CD14-positive monocyte (primary cell): ENCODE measurements at regions not wholly inside any gene's neighbourhood (a gene's known extent, or its start where the extent isn't known, plus 50 kb on each side); places are given as distances from the start of the nearest gene placed in this dataset.

Experiments
- DNase-seq, 3 donors: peaks; one replicate each; pipeline ENCODE4 v3.0.0-alpha.2; 2011 to 2022
- H2AFZ ChIP-seq: 2 replicates; pipeline ENCODE4 v1.6.0; 2012; ENCODE audit warnings: mild to moderate bottlenecking, low read depth, low read length, inconsistent platforms; ENCODE audit not compliant: insufficient read depth, poor library complexity, severe bottlenecking
- H3K27ac ChIP-seq, 2 donors: 1 replicate in 1 of 2; 2 replicates in 1 of 2; pipeline ENCODE4 v1.5.1; 2012 to 2013; ENCODE audit warnings: low read length in 2 of 2, control low read depth in 1 of 2, inconsistent platforms in 1 of 2, low read depth in 1 of 2, mild to moderate bottlenecking in 1 of 2
- H3K27me3 ChIP-seq, 2 donors: one replicate each; pipeline versions ENCODE4 v1.6.0 to v1.6.1; 2011 to 2013; ENCODE audit warnings: low read length in 2 of 2; ENCODE audit not compliant: control insufficient read depth in 2 of 2, insufficient read depth in 2 of 2
- H3K36me3 ChIP-seq, 2 donors: replicated peaks in 1 of 2; 1 replicate in 1 of 2; 2 replicates in 1 of 2; pipeline versions ENCODE4 v1.5.1 to v1.6.1; 2012 to 2013; ENCODE audit warnings: low read length in 2 of 2, control low read depth in 1 of 2, inconsistent platforms in 1 of 2, mild to moderate bottlenecking in 1 of 2; ENCODE audit not compliant: insufficient read depth in 2 of 2, control insufficient read depth in 1 of 2
- H3K4me1 ChIP-seq, 2 donors: 1 replicate in 1 of 2; 2 replicates in 1 of 2; pipeline versions ENCODE4 v1.5.1 to v1.6.1; 2012 to 2013; ENCODE audit warnings: low read length in 2 of 2, control low read depth in 1 of 2, inconsistent platforms in 1 of 2, mild to moderate bottlenecking in 1 of 2, moderate library complexity in 1 of 2; ENCODE audit not compliant: insufficient read depth in 2 of 2, control insufficient read depth in 1 of 2
- H3K4me2 ChIP-seq: replicated peaks from 2 replicates; pipeline ENCODE3; 2012; ENCODE audit warnings: low read length, moderate library complexity, mild to moderate bottlenecking; ENCODE audit not compliant: poor library complexity, severe bottlenecking; ENCODE audit errors: extremely low read depth
- H3K4me3 ChIP-seq, 3 experiments: fragments of 200-600 bp in 1 of 3; sonication (generic) in 1 of 3; replicated peaks in 1 of 3; 1 replicate in 2 of 3; 2 replicates in 1 of 3; pipeline ENCODE4 v1.5.1; 2011 to 2013; ENCODE audit warnings: low read length in 3 of 3, mild to moderate bottlenecking in 3 of 3, control low read depth in 2 of 3, low read depth in 2 of 3, inconsistent platforms in 1 of 3, moderate library complexity in 1 of 3
- H3K79me2 ChIP-seq: 2 replicates; pipeline ENCODE4 v1.6.0; 2012; ENCODE audit warnings: mild to moderate bottlenecking, control low read depth, inconsistent platforms, low read length, moderate library complexity; ENCODE audit not compliant: insufficient read depth
- H3K9ac ChIP-seq: 2 replicates; pipeline ENCODE4 v1.6.0; 2017; ENCODE audit warnings: low read length, mild to moderate bottlenecking; ENCODE audit not compliant: insufficient read depth, poor library complexity, severe bottlenecking
- H3K9me3 ChIP-seq, 2 donors: replicated peaks in 1 of 2; 1 replicate in 1 of 2; 2 replicates in 1 of 2; pipeline versions ENCODE4 v1.5.1 to v1.6.1; 2012 to 2013; ENCODE audit warnings: low read length in 2 of 2, control low read depth in 1 of 2; ENCODE audit not compliant: control insufficient read depth in 1 of 2, insufficient read depth in 1 of 2
- H4K20me1 ChIP-seq: 2 replicates; pipeline ENCODE4 v1.6.0; 2012; ENCODE audit warnings: mild to moderate bottlenecking, low read length, control low read depth, moderate library complexity; ENCODE audit not compliant: insufficient read depth
- H3K27ac Mint-ChIP-seq, 7 donors: one replicate each; pipeline ENCODE4 v1.8.0; 2020; ENCODE audit warnings: mild to moderate bottlenecking in 7 of 7, mixed read lengths in 7 of 7, moderate library complexity in 6 of 7, inconsistent platforms in 2 of 7
- H3K27me3 Mint-ChIP-seq, 3 donors: one replicate each; pipeline ENCODE4 v1.8.0; 2021 to 2022; ENCODE audit warnings: low read depth in 3 of 3, mild to moderate bottlenecking in 3 of 3, mixed read lengths in 3 of 3, moderate library complexity in 3 of 3, inconsistent platforms in 1 of 3
- H3K36me3 Mint-ChIP-seq, 2 donors: one replicate each; pipeline ENCODE4 v1.8.0; 2020; ENCODE audit warnings: mixed read lengths in 2 of 2, inconsistent platforms in 1 of 2, mild to moderate bottlenecking in 1 of 2
- H3K4me1 Mint-ChIP-seq: one replicate; pipeline ENCODE4 v1.8.0; 2020; ENCODE audit warnings: mild to moderate bottlenecking, mixed read lengths
- H3K4me3 Mint-ChIP-seq, 2 donors: one replicate each; pipeline ENCODE4 v1.8.0; 2020; ENCODE audit warnings: mild to moderate bottlenecking in 2 of 2, mixed read lengths in 2 of 2, moderate library complexity in 1 of 2
- H3K9me3 Mint-ChIP-seq, 7 donors: one replicate each; pipeline ENCODE4 v1.8.0; 2020 to 2022; ENCODE audit warnings: mixed read lengths in 7 of 7, mild to moderate bottlenecking in 6 of 7, moderate library complexity in 6 of 7, inconsistent platforms in 2 of 7
- CTCF ChIP-seq: fragments of 200-600 bp; IDR thresholded peaks from one replicate; pipeline ENCODE4 v1.8.0; 2022; ENCODE audit warnings: antibody characterized with exemption, mild to moderate bottlenecking
- WGBS: methylation state at CpG from one replicate; pipeline ENCODE4 v1.1.5; 2013; ENCODE audit warnings: missing lambda C conversion rate; ENCODE audit not compliant: insufficient coverage; 5-methylcytosine and 5-hydroxymethylcytosine counted together
- intact Hi-C, 2 donors: fragments of 100-400 bp; cut with micrococcal nuclease; formaldehyde crosslinking; loops; one replicate each; pipeline versions ENCODE4 v1.15.0 to v1.15.1; 2023

GRCh38 chr3:43962043-43962442 is 271.3 kb downstream of the ABHD5 start:
- no peak for DNase-seq
- H3K79me2 ChIP-seq, result no peaks in the 10 kb centered on the region
- Mint-ChIP-seq H3K4me1 (no peaks in the 10 kb centered on the region), H3K9me3 (peaks cover 0 to 1% (median 0%) of the 10 kb centered on the region in 7 donors), H3K4me3 (no peak overlapping the region), H3K36me3 (no peaks in the 10 kb centered on the region), H3K27me3 (peaks cover 0 to 11% (median 10%) of the 10 kb centered on the region in 3 donors), H3K27ac (no peak overlapping the region)
- no peaks in the 10 kb centered on the region for H3K36me3 ChIP-seq
- no peaks in the 10 kb centered on the region for H3K9me3 ChIP-seq
- intact Hi-C loops, result no loop called here
- no peak overlapping the region for H3K4me3 ChIP-seq
- H3K27ac ChIP-seq, result no peak overlapping the region
- no peak overlapping the region for H3K4me2 ChIP-seq
- TF ChIP-seq CTCF, result no peak
- H4K20me1 ChIP-seq, result no peaks in the 10 kb centered on the region
- 100% methylated on average over 1 of the region's 2 CpGs for WGBS
- H3K4me1 ChIP-seq, result no peaks in the 10 kb centered on the region
- H3K27me3 ChIP-seq, result no peaks in the 10 kb centered on the region
- H3K9ac ChIP-seq, result no peak overlapping the region
- no peak overlapping the region for H2AFZ ChIP-seq

GRCh38 chr3:43963208-43963607 is 272.5 kb downstream of the ABHD5 start:
- Histone ChIP-seq H3K4me3 (no peak overlapping the region), H3K27me3 (no peaks in the 10 kb centered on the region), H3K79me2 (no peaks in the 10 kb centered on the region), H3K36me3 (no peaks in the 10 kb centered on the region), H4K20me1 (no peaks in the 10 kb centered on the region), H3K27ac (no peak overlapping the region), H2AFZ (no peak overlapping the region), H3K4me1 (no peaks in the 10 kb centered on the region), H3K4me2 (no peak overlapping the region), H3K9ac (no peak overlapping the region), H3K9me3 (no peaks in the 10 kb centered on the region)
- H3K9me3 Mint-ChIP-seq, result peaks cover 0 to 1% (median 0%) of the 10 kb centered on the region in 7 donors
- no peak overlapping the region for H3K27ac Mint-ChIP-seq
- no peak for DNase-seq
- no peak overlapping the region for H3K4me3 Mint-ChIP-seq
- H3K27me3 Mint-ChIP-seq, result peaks cover 0 to 14% (median 14%) of the 10 kb centered on the region in 3 donors
- intact Hi-C loops, result no loop called here
- H3K36me3 Mint-ChIP-seq, result no peaks in the 10 kb centered on the region
- no peak for TF ChIP-seq CTCF
- WGBS, result no CpG with 5 or more reads among the region's 5 CpGs
- no peaks in the 10 kb centered on the region for H3K4me1 Mint-ChIP-seq
